Glomerular visceral epithelial cell (primary cell): ENCODE measurements at regions not wholly inside any gene's neighbourhood (a gene's known extent, or its start where the extent isn't known, plus 50 kb on each side); places are given as distances from the start of the nearest gene placed in this dataset.
"Not testable (repeated sequence)": the region's sequence is repeated elsewhere in the genome, so short reads cannot be mapped to it uniquely, and the experiment has no call there.

ENCODE experiments used
- DNase-seq: peaks from one replicate; pipeline ENCODE4 v3.0.0-alpha.2; 2016; ENCODE audit errors: extremely low spot score

- no peak for DNase-seq
These were observed 50.2 kb downstream of the SMIM38 start for GRCh38 chr11:69205743-69206612.

- not testable (repeated sequence) for DNase-seq
These were observed 50.9 kb downstream of the SMIM38 start for GRCh38 chr11:69206613-69206965.

GRCh38 chr11:69207165-69207889 is 51.6 kb downstream of the SMIM38 start:
- DNase-seq, result no peak

GRCh38 chr11:69208190-69209037 is 52.7 kb downstream of the SMIM38 start:
- no peak for DNase-seq

GRCh38 chr11:69209038-69209350 is 53.3 kb downstream of the SMIM38 start:
- no peak for DNase-seq

GRCh38 chr11:69209421-69210309 is 53.9 kb downstream of the SMIM38 start:
- DNase-seq, result no peak

GRCh38 chr11:69210310-69211035 is 54.7 kb downstream of the SMIM38 start:
- DNase-seq, result no peak

- no peak for DNase-seq
These were observed 55.8 kb downstream of the SMIM38 start for GRCh38 chr11:69211540-69211919.

- no peak for DNase-seq
These were observed 56.4 kb downstream of the SMIM38 start for GRCh38 chr11:69211920-69212797.

GRCh38 chr11:69212798-69213110 is 57.0 kb downstream of the SMIM38 start:
- DNase-seq, result no peak

GRCh38 chr11:69213316-69213715 is 57.6 kb downstream of the SMIM38 start:
- peak; percentile 29 for DNase-seq

- DNase-seq, result no peak
These were observed 58.2 kb downstream of the SMIM38 start for GRCh38 chr11:69213964-69214363.

GRCh38 chr11:69215216-69215615 is 59.5 kb downstream of the SMIM38 start:
- no peak for DNase-seq

- peak; percentile 10 for DNase-seq
These were observed 60.2 kb downstream of the SMIM38 start for GRCh38 chr11:69215784-69216415.

- DNase-seq, result no peak
These were observed 60.9 kb downstream of the SMIM38 start for GRCh38 chr11:69216647-69217051.

- no peak for DNase-seq
These were observed 61.8 kb downstream of the SMIM38 start for GRCh38 chr11:69217276-69218105.

- DNase-seq, result no peak
These were observed 62.5 kb downstream of the SMIM38 start for GRCh38 chr11:69218271-69218682.

- no peak for DNase-seq
These were observed 63.4 kb downstream of the SMIM38 start for GRCh38 chr11:69218946-69219720.
